H1 (cell line): ENCODE measurements at regions not wholly inside any gene's neighbourhood (a gene's known extent, or its start where the extent isn't known, plus 50 kb on each side); places are given as distances from the start of the nearest gene placed in this dataset.

Experiments used
- CTCF ChIA-PET: fragments of 300-600 bp; sonication (Branson Sonifier 250); formaldehyde crosslinking; loops from one replicate; lab custom pipeline; 2021; ENCODE audit not compliant: partially characterized antibody; lab: Charles Lee
- POLR2A ChIA-PET: fragments of 300-600 bp; sonication (Branson Sonifier 250); formaldehyde crosslinking; loops from one replicate; lab custom pipeline; 2021; ENCODE audit warnings: inconsistent platforms; ENCODE audit not compliant: partially characterized antibody; lab: Charles Lee
- DNase-seq, 2 experiments: peaks; one replicate each; pipeline versions ENCODE4 v3.0.0 to v3.0.0-alpha.2; 2010 to 2022; ENCODE audit warnings: low spot score in 2 of 2, low read depth in 1 of 2, mixed read lengths in 1 of 2
- FAIRE-seq: peaks from 2 replicates; lab custom pipeline; 2011; peaks lifted over from hg19 to GRCh38; lab: Jason Lieb, UNC
- H2AFZ ChIP-seq: 2 replicates; pipeline ENCODE4 v1.8.1; 2012; ENCODE audit warnings: low read length, inconsistent platforms
- H2AK5ac ChIP-seq: 2 replicates; pipeline ENCODE4 v1.6.1; 2013; ENCODE audit warnings: low read depth, low read length
- H2BK120ac ChIP-seq: replicated peaks from 2 replicates; pipeline ENCODE3; 2013; ENCODE audit warnings: low read depth, low read length, inconsistent platforms
- H2BK12ac ChIP-seq: 2 replicates; pipeline ENCODE4 v1.6.1; 2013; ENCODE audit warnings: low read depth, low read length
- H2BK15ac ChIP-seq: 2 replicates; pipeline ENCODE4 v1.6.1; 2013; ENCODE audit warnings: low read length
- H2BK20ac ChIP-seq: 2 replicates; pipeline ENCODE4 v1.6.1; 2013; ENCODE audit warnings: low read length
- H2BK5ac ChIP-seq: 2 replicates; pipeline ENCODE4 v1.6.1; 2013; ENCODE audit warnings: low read depth, low read length
- H3K14ac ChIP-seq: 2 replicates; pipeline ENCODE4 v1.6.1; 2013; ENCODE audit warnings: inconsistent platforms; ENCODE audit not compliant: insufficient read length
- H3K18ac ChIP-seq: 2 replicates; pipeline ENCODE4 v1.6.1; 2013; ENCODE audit warnings: low read length; ENCODE audit errors: extremely low read depth
- H3K23ac ChIP-seq: 2 replicates; pipeline ENCODE4 v1.6.1; 2013; ENCODE audit warnings: inconsistent platforms; ENCODE audit not compliant: insufficient read length
- H3K23me2 ChIP-seq: 2 replicates; pipeline ENCODE4 v1.6.1; 2013; ENCODE audit warnings: low read depth, low read length
- H3K27ac ChIP-seq: 2 replicates; pipeline ENCODE4 v1.6.1; 2011; ENCODE audit warnings: low read depth, low read length, inconsistent platforms
- H3K27me3 ChIP-seq, 4 experiments: replicated peaks in 1 of 4; 1 replicate in 1 of 4; 2 replicates in 3 of 4; pipeline versions ENCODE4 v1.6.1 to v1.8.1; 2011 to 2013; ENCODE audit warnings: low read length in 3 of 4, mild to moderate bottlenecking in 3 of 4, inconsistent platforms in 2 of 4, mixed read lengths in 2 of 4, moderate library complexity in 1 of 4; ENCODE audit not compliant: control insufficient read depth in 3 of 4, insufficient read depth in 3 of 4; ENCODE audit errors: extremely low read depth in 1 of 4
- H3K36me3 ChIP-seq, 4 experiments: 2 replicates each; pipeline versions ENCODE4 v1.6.1 to v1.8.1; 2011 to 2013; ENCODE audit warnings: mild to moderate bottlenecking in 4 of 4, low read length in 3 of 4, moderate library complexity in 2 of 4, control low read depth in 1 of 4, inconsistent platforms in 1 of 4; ENCODE audit not compliant: insufficient read depth in 4 of 4, control insufficient read depth in 2 of 4
- H3K4ac ChIP-seq: replicated peaks from 2 replicates; pipeline ENCODE3; 2013; ENCODE audit warnings: low read length, low read depth, mixed read lengths, inconsistent platforms; ENCODE audit not compliant: insufficient read length
- H3K4me1 ChIP-seq, 4 experiments: replicated peaks in 1 of 4; 1 replicate in 1 of 4; 2 replicates in 3 of 4; pipeline versions ENCODE4 v1.6.1 to v1.8.1; 2011 to 2013; ENCODE audit warnings: low read length in 3 of 4, inconsistent platforms in 2 of 4, mixed read lengths in 1 of 4; ENCODE audit not compliant: insufficient read depth in 4 of 4, control insufficient read depth in 3 of 4
- H3K4me2 ChIP-seq, 2 experiments: 2 replicates each; pipeline versions ENCODE4 v1.6.1 to v1.8.1; 2011 to 2013; ENCODE audit warnings: low read depth in 2 of 2, low read length in 2 of 2, control low read depth in 1 of 2, inconsistent platforms in 1 of 2, mild to moderate bottlenecking in 1 of 2; ENCODE audit not compliant: insufficient read depth in 1 of 2
- H3K4me3 ChIP-seq, 4 experiments: fragments of 200-600, 300-600 bp in 1 of 4; sonication (generic), shearing (Covaris generic), sonication (Bioruptor Twin) in 1 of 4; 2 replicates each; pipeline versions ENCODE4 v1.5.1 to v1.8.1; 2011 to 2016; ENCODE audit warnings: low read length in 4 of 4, low read depth in 3 of 4, control low read depth in 2 of 4, inconsistent platforms in 2 of 4, mild to moderate bottlenecking in 2 of 4, mixed read lengths in 1 of 4, moderate library complexity in 1 of 4; ENCODE audit not compliant: insufficient read depth in 2 of 4; ENCODE audit errors: extremely low read depth in 1 of 4
- H3K56ac ChIP-seq: replicated peaks from 2 replicates; pipeline ENCODE3; 2013; ENCODE audit warnings: low read depth, mild to moderate bottlenecking, mixed read lengths, low read length, inconsistent platforms; ENCODE audit not compliant: insufficient read length
- H3K79me1 ChIP-seq: 2 replicates; pipeline ENCODE4 v1.6.1; 2013; ENCODE audit warnings: low read depth, low read length, control low read depth
- H3K79me2 ChIP-seq, 2 experiments: 2 replicates each; pipeline versions ENCODE4 v1.6.1 to v1.8.1; 2012 to 2013; ENCODE audit warnings: low read length in 2 of 2, mild to moderate bottlenecking in 2 of 2, inconsistent platforms in 1 of 2; ENCODE audit not compliant: insufficient read depth in 2 of 2, control insufficient read depth in 1 of 2
- H3K9ac ChIP-seq, 4 experiments: replicated peaks in 1 of 4; 1 replicate in 1 of 4; 2 replicates in 3 of 4; pipeline versions ENCODE4 v1.6.1 to v1.8.1; 2011 to 2013; ENCODE audit warnings: low read depth in 3 of 4, low read length in 3 of 4, control low read depth in 2 of 4, mild to moderate bottlenecking in 2 of 4, moderate library complexity in 2 of 4, inconsistent platforms in 1 of 4; ENCODE audit errors: extremely low read depth in 1 of 4
- H3K9me3 ChIP-seq, 2 experiments: 2 replicates each; pipeline versions ENCODE4 v1.6.1 to v1.8.1; 2012 to 2013; ENCODE audit warnings: mild to moderate bottlenecking in 2 of 2, moderate library complexity in 2 of 2, control low read depth in 1 of 2, inconsistent platforms in 1 of 2, low read depth in 1 of 2, low read length in 1 of 2, mixed read lengths in 1 of 2; ENCODE audit not compliant: insufficient read depth in 2 of 2
- H4K20me1 ChIP-seq, 2 experiments: replicated peaks in 1 of 2; 2 replicates each; pipeline versions ENCODE3 to v1.8.1; 2011 to 2013; ENCODE audit warnings: inconsistent platforms in 2 of 2, low read length in 2 of 2, mild to moderate bottlenecking in 1 of 2; ENCODE audit not compliant: insufficient read depth in 2 of 2, control insufficient read depth in 1 of 2
- H4K5ac ChIP-seq: 2 replicates; pipeline ENCODE4 v1.6.1; 2013; ENCODE audit warnings: low read length, low read depth, mixed read lengths, inconsistent platforms; ENCODE audit not compliant: insufficient read length
- H4K8ac ChIP-seq: 2 replicates; pipeline ENCODE4 v1.8.0; 2013; ENCODE audit warnings: mild to moderate bottlenecking, moderate library complexity, low read length, inconsistent platforms; ENCODE audit not compliant: insufficient read depth; ENCODE audit errors: extremely low read depth
- H4K91ac ChIP-seq: replicated peaks from 2 replicates; pipeline ENCODE3; 2013; ENCODE audit warnings: low read length, mixed read lengths, inconsistent platforms; ENCODE audit not compliant: insufficient read length
- BACH1 ChIP-seq: IDR thresholded peaks from 2 replicates; pipeline ENCODE4 v1.6.1; 2012; ENCODE audit warnings: low read length, improper control_type of control experiment
- BCL11A ChIP-seq, 2 experiments: IDR thresholded peaks; one replicate each; pipeline ENCODE4 v1.6.1; 2011; ENCODE audit warnings: low read depth in 2 of 2, low read length in 2 of 2, mild to moderate bottlenecking in 2 of 2
- EGR1 ChIP-seq: IDR thresholded peaks from 2 replicates; pipeline ENCODE4 v1.6.1; 2011; ENCODE audit warnings: low read depth, low read length, borderline replicate concordance
- FOSL1 ChIP-seq: IDR thresholded peaks from 2 replicates; pipeline ENCODE4 v1.6.1; 2011; ENCODE audit warnings: mild to moderate bottlenecking, low read depth, low read length, moderate library complexity; ENCODE audit not compliant: insufficient read depth
- JUN ChIP-seq: IDR thresholded peaks from 2 replicates; pipeline ENCODE4 v1.6.1; 2011; ENCODE audit warnings: low read depth, mild to moderate bottlenecking, improper control_type of control experiment, low read length
- MAFK ChIP-seq: IDR thresholded peaks from 2 replicates; pipeline ENCODE4 v1.6.1; 2012; ENCODE audit warnings: low read depth, mild to moderate bottlenecking, improper control_type of control experiment, low read length
- MAX ChIP-seq: IDR thresholded peaks from 2 replicates; pipeline ENCODE4 v1.6.1; 2012; ENCODE audit warnings: inconsistent platforms
- RFX5 ChIP-seq: IDR thresholded peaks from 2 replicates; pipeline ENCODE4 v1.6.1; 2011; ENCODE audit warnings: low read depth, low read length, improper control_type of control experiment, borderline replicate concordance
- RXRA ChIP-seq: IDR thresholded peaks from 2 replicates; pipeline ENCODE4 v1.6.1; 2011; ENCODE audit warnings: low read depth, mild to moderate bottlenecking, low read length, moderate library complexity; ENCODE audit not compliant: insufficient read depth
- SIN3A ChIP-seq, 2 experiments: IDR thresholded peaks in 1 of 2; conservative IDR thresholded peaks in 1 of 2; 2 replicates each; pipeline ENCODE4 v1.6.1; 2011 to 2012; ENCODE audit warnings: low read length in 2 of 2, improper control_type of control experiment in 1 of 2, low read depth in 1 of 2, mild to moderate bottlenecking in 1 of 2
- SIRT6 ChIP-seq: IDR thresholded peaks from one replicate; pipeline ENCODE4 v1.7.1; 2012; ENCODE audit warnings: low read length, inconsistent platforms
- SP2 ChIP-seq: IDR thresholded peaks from 2 replicates; pipeline ENCODE4 v1.6.1; 2012; ENCODE audit warnings: mild to moderate bottlenecking, low read length, inconsistent platforms
- TCF12 ChIP-seq: IDR thresholded peaks from 2 replicates; pipeline ENCODE4 v1.6.1; 2011; ENCODE audit warnings: low read depth, mild to moderate bottlenecking, low read length
- YY1 ChIP-seq: IDR thresholded peaks from 2 replicates; pipeline ENCODE4 v1.6.1; 2011; ENCODE audit warnings: low read depth, mild to moderate bottlenecking, low read length
- WGBS, 2 experiments: shearing (Covaris generic) in 1 of 2; methylation state at CpG; one replicate each; pipeline versions ENCODE4 v1.1.6 to v1.1.7; 2013 to 2015; ENCODE audit warnings: low lambda C conversion rate in 2 of 2, mixed read lengths in 2 of 2, inconsistent platforms in 1 of 2, low coverage in 1 of 2, missing lambda C conversion rate in 1 of 2; ENCODE audit not compliant: insufficient replicate concordance in 2 of 2, insufficient coverage in 1 of 2, insufficient read length in 1 of 2; ENCODE audit errors: extremely low coverage in 1 of 2, missing lambda C conversion rate in 1 of 2; 5-methylcytosine and 5-hydroxymethylcytosine counted together

DNA sequence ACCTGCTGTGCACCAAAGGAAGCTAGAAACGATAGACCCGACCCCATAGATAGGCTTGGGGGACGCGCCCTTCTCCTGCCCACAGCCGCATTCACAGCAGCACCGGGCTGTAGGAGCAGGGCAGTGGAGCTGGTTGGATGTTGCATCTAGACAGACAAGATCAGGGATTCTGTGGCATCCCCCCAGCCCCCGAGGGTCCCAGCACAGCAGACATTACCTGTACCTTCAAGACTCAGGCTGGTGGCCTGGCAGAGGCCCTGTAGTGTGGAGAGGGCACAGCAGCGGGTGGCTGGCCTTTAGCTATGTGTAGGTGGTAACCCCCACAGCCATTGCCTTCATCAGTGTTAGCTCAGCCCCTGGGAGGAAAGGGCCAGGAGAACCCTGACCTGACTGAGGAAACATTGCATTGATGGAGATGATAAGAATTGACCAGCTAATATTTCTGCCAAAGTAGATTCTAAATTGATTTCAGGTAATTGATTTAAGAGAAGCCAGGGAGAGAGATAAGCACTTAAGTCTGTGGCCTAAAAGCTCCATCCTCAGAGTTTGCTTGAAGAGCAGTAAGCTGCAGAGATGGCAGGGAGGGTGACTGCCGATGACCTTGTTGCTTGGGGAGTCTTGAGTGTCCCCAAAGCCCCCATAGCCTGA is 269.4 kb downstream of the TLE3 start:
- Histone ChIP-seq H3K4me2 (no peak overlapping the region), H3K18ac (peak overlapping the region; percentile 7; the same call in 1 of the 2 replicates), H2BK5ac (no peak overlapping the region), H3K36me3 (no peaks in the 10 kb centered on the region), H3K79me1 (no peaks in the 10 kb centered on the region), H3K27ac (no peak overlapping the region), H3K9me3 (no peaks in the 10 kb centered on the region), H3K23me2 (peaks cover 4% of the 10 kb centered on the region; the same call in 1 of the 2 replicates), H2BK20ac (no peak overlapping the region), H3K4me1 (peaks cover 0 to 8% (median 4%) of the 10 kb centered on the region in 4 experiments; a peak in 4 of 7 replicates), H4K5ac (no peak overlapping the region), H3K14ac (no peak overlapping the region), H2AFZ (no peak overlapping the region), H3K23ac (no peak overlapping the region), H3K4me3 (no peak overlapping the region), H2BK15ac (no peak overlapping the region), H3K9ac (no peak overlapping the region), H2AK5ac (no peak overlapping the region), H4K8ac (no peak overlapping the region), H3K27me3 (no peaks in the 10 kb centered on the region), H3K4ac (no peak overlapping the region), H3K79me2 (no peaks in the 10 kb centered on the region), H4K20me1 (no peaks in the 10 kb centered on the region), H2BK12ac (no peak overlapping the region), H2BK120ac (no peak overlapping the region), H3K56ac (no peak overlapping the region), H4K91ac (no peak overlapping the region)
- FAIRE-seq (no peak), DNase-seq (no peak)
- ChIA-PET CTCF (interaction anchor here (0.7 to 1.7 kb wide), 12 partner anchors 8 to 354 kb away, joined by 3 to 6 read pairs (median 4); no protein-coding TSS in a partner anchor), POLR2A (interaction anchor here (0.8 kb wide), 1 partner anchor 8 kb away, joined by 3 read pairs; no protein-coding TSS in a partner anchor)
- 86% methylated on average over 9 of the region's 9 CpGs; no CpG with 5 or more reads in 1 of the 2 experiments for WGBS, 2 experiments
- no peak for TF ChIP-seq TCF12
- no peak for TF ChIP-seq RFX5
- no peak for TF ChIP-seq MAFK
- TF ChIP-seq SIN3A (conservative IDR thresholded peaks at IDR 0.05 in 1 of 2, IDR thresholded peaks at IDR 0.05 in 1 of 2; ENCODE audit: low read depth in 1 of 2, low read length in 2 of 2), result no peak
- TF ChIP-seq SIRT6, result no peak
- TF ChIP-seq FOSL1, result no peak
- no peak for TF ChIP-seq RXRA
- no peak for TF ChIP-seq BCL11A (IDR thresholded peaks at IDR 0.05; ENCODE audit: low read depth in 2 of 2, low read length in 2 of 2)
- TF ChIP-seq MAX, result no peak
- no peak for TF ChIP-seq BACH1
- no peak for TF ChIP-seq JUN
- no peak for TF ChIP-seq SP2
- TF ChIP-seq YY1, result no peak
- no peak for TF ChIP-seq EGR1
